CD4-positive, alpha-beta T cell treated with Interleukin-17A for 1 hour (primary cell): ENCODE measurements at regions not wholly inside any gene's neighbourhood (a gene's known extent, or its start where the extent isn't known, plus 50 kb on each side); places are given as distances from the start of the nearest gene placed in this dataset.

Experiments
- DNase-seq: peaks from one replicate; pipeline ENCODE4 v3.0.0-alpha.2; 2020

DNA sequence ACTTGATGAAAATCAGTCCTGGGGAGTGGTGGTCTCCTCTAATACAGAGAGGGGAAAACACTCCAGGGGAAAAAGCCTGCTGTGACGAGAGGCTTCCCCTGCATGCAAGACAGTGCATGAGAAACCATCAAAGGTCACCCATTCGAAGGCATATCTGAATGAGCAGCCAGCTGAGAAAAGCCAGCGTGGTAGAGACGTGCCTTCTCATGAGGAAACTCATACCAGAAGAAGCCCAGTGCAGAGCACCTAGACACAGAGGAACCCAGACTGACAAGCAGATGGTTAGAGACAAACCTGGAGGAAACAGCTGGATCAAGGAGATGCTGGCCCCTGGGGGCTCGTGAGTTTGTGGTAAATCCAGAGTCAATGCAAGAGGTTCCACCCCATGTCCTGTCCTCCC is 534.8 kb downstream of the BRD1 start:
- DNase-seq, result no peak

DNA sequence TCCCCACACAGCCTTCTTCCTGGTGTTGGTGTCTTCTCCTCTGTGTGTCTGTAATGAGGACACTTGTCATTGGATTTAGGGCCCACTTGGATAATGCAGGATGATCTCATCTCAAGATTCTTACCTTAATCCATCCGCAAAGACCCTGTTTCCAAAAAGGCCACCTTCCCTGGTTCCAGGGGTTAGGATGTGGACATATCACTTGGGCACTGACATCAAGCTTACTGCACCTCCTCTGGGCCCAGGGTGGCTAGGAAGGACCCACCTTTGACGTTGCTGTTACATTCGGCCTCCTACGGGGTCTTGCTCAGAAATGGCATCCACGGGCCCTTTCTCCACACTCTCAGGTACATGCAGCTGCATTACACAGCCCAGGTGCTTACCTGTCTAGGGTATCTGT is 535.9 kb downstream of the BRD1 start:
- no peak for DNase-seq

- no peak for DNase-seq
Observed at GRCh38 chr22:49291169-49291568, 536.5 kb downstream of the BRD1 start.

GRCh38 chr22:49290711-49291110 is 537.0 kb downstream of the BRD1 start:
- no peak for DNase-seq

DNA sequence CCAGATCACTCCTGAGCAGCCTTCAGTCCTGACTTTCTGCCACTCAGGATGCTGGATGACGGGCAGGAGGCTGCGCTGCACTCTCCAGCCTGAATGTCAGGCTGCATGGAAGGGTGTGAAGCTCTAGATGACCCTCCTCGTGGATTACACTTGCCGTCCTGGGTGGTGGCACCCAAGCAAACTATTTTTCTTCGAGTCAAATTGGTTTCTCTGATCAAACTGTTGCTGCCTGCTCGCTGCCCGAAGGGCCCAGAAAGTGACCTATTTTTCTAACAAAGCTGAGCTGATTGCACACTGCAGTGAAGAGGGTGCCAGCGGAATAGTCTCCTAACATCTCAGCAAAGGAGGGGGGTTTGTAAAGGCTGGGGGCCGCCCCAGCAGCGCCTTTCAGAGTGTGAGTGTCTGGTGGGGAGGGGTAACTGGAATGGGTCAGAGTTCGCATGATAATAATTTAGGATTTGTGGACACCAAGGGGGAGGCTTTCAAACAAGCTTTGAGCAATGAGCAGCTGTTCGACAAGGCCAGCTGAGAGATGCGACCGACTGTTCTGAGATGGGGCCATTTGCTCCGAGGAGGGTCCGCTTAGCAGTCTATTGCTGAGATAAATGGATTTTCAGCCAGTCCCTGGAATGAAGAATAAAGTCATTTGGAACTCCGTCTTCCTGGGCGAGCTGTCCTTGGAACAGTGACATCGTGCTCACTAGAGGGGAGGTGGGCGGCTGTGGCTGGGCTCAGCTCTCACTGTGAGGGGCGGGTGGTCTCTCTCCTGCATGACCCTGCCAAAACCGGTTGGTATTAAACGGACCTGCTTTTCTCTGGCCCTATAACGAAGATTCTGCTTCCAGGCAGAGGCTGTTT is 537.6 kb downstream of the BRD1 start:
- DNase-seq, result no peak

- DNase-seq, result no peak
Observed at GRCh38 chr22:49286181-49286760, 541.4 kb downstream of the BRD1 start.

GRCh38 chr22:49284931-49285330 is 542.7 kb downstream of the BRD1 start:
- DNase-seq, result no peak

DNA sequence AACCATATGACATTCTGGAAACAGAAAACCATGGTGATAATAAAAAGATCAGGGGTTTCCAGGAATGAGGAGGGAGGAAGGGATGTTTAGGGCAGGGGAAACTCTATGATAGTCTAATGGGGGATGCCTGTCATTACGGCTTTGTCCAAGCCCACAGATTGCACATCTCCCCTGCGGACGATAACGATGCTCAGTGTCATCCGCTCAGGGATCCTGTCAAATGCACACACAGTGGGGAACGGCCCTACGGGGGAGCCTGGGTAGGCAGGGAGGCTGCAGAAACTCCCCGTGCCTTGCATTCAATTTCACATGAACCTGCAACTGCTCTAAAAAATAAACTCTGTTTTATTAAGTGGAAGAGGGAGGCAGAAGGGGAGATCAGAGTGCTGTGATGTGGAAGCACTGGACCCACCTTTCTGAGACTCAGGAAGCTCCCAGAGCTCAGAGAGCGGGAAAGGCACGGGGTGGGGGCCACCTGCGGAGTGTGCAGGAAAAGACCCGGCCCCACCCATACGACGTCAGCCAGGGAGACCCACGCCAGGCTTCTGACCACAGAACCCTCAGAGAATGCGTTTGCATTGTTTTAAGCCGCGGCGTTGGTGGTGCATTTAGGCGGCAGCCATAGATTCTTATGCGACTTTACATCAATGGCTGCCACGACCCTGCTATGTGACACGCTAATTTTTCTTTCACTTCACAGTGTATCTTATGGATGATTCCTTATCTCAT is 543.5 kb downstream of the BRD1 start:
- no peak for DNase-seq

GRCh38 chr22:49282596-49282995 is 545.1 kb downstream of the BRD1 start:
- no peak for DNase-seq

DNA sequence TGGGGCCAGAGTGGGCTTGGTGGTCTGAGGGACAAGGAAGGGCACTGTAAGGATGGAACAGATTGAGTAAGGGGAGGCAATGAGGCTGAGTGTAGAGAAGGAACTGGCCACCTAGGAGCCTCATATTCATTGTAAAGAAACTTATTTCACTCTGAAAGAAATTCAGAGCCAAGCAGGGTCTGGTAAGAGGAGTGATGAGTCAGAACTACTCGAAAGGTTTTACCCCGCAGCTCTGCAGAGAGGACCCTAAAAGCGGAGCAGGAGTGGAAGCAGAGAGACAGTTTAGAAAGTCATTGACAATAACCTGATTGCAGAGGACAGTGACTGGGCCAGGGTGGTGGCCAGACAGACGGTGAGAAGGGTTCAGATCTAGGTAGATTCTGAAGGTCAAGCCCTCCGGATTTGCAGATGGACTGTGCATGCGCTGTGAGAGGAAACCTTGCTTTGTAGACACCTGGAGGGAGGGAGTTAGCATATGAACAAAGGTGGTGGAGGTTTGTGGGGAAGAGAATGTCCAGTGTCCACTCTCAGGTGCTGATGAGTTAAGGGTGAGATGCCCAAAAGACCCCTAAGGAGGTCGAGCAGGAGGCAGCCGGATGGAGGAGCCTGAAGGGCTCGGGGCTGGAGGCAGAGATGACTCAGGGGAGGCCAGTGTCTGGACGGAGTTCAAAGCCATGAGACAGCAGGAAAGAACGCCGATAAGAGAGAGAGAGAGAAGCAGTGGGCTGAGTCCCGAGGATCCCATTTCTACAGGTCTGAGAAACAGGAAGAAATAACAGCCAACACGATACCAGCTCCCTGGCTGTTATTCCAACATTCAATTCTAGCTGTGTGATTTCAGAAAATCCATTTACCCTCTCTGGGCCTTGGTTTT is 546.0 kb downstream of the BRD1 start:
- DNase-seq, result no peak

DNA sequence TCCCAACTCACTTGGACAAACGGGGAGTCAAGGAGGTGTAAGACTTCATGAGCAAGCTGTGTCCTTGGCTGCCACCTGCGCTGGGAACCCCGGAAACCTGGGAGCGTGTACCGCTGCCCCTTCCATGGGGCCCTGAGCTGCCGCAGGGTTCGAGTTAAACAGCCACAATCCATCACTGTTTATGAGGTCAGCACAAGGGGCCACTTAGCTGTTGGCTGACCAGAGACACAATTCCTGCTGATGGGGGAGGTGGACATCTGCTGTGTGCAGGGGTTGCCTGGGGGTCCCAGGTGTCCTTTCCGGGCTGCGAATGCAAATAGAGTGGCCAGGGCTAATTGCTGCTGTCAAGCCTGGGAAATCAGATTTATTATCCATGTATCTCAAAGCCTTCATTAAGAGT is 549.3 kb downstream of the BRD1 start:
- no peak for DNase-seq

DNA sequence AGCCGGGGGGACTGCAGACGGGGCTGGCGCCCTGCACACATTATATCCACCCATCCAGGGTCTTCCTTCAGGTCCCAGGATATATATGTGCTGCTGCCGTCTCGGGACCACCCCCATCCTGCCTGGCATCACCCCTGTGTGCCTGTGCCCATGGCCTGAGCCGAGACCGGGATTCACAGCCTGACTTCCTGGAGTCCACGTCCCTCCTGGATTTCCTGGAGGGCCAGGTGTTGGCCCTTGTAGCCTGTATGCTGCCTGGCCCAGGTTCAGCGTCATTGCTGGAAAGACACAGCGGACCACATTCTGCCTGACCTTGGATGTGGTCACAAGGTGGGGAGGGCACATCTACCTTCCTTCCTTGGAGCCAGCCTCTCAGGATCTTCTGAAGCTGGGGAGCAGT is 551.1 kb downstream of the BRD1 start:
- DNase-seq, result no peak

DNA sequence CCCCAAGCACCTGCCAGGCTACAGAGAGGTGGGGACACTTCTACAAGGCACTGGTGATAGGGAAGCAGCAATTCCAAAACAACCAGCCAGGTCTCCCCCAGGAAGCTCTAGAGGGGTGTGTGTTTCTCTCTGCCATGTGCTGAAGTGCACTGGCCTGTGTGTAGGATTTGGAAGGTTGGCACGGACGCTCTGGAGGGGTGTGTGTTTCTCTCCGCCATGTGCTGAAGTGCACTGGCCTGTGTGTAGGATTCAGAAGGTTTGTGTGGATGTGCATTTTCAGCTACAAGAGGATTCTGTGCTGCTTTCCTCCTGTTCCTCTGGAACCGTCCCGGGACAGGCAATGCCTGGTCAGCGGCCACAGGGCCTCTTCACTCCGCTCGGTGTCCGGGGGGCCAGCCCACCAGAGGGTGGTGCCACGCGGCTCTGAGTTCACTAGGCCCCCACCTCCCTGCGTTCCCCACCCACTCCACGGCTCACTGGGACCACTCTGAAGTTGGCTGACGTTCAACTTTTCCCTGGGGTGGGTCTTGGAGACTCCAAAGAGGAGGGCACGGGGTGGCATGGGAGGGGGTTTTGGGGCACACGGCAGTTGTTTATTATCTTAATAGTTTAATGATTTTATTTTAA is 552.8 kb downstream of the BRD1 start:
- no peak for DNase-seq

DNA sequence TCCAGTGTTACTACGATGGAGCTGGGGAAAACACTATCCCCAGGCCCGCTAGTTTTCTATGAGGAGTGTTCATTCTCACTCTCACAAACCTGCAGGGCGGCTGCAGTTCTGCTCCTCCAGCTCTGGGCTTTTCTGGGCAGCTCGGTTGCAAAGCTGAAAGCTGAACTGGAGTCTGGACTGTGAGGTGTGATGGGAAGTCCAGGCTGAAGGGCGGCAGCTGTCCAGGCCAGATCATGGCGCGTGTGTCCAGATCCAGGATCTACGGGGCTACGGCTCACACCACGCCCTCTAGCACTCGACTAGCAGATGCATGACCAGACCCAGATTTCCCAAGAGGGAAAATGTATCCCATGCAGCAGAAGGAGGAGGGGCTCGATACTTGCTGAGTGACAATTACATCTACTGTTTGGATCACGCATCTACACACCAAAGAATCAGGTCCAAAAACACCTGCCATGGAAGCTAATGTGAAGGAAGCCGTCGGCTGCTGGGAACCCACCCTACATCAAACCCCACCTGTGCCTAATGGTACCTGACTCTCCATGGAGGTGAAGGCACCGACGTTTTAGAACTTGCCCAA is 555.0 kb downstream of the BRD1 start:
- no peak for DNase-seq

DNA sequence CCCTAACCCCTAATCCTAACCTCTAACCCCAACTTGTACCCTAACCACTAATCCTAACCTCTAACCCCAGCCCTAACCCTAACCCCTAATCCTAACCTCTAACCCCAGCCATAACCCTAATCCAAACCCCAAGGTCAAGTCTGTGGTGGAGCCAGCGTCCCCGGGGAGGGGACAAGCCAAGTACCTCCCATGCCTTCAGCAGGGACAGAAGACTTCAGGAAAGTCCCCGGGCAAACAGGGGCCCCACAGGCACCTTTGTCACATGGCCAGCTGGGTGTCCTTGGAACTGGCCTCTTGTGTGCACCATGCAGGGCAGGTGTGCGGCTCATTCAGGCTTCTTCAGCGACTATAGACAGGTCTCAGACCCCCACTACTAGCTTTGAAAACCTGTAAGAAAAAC is 555.8 kb downstream of the BRD1 start:
- no peak for DNase-seq

- DNase-seq, result no peak
Observed at GRCh38 chr22:49271369-49271727, 556.3 kb downstream of the BRD1 start.

DNA sequence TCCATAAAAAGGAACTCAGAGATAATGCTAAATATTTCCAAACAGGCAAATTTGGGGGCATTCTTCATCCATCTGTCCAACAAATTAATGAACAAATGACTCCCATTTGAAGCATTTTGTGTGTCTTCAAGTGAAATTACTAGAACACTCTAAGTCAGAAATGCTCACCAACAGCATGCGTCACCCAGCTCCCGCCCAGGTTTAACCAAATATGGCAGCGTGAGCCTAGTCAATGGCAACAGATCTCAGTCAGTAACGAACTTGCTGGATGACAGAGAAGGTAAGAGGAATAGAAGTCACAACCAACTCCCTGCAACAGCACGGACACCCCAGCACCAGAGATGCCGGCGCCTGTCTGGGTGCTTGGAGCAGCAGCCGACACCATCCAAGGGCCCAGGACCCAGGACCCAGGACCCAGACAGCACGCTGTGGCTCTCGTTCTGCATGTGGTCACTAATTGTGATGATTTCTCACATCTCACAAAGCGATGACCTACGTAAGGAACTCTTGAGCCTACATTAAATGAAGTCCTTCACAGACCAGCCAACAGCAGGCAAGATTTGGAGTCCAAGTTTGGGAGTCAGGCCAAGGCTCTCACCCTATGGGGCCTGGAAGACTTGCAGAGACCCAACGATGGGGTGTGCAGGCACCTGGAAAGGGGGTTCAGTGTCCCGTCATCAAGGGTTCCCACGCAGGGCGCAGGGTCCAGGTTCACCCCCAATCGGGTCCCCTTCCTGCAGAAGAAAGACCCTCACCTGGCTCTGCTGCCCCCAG is 556.9 kb downstream of the BRD1 start:
- DNase-seq, result no peak

- DNase-seq, result no peak
Observed at GRCh38 chr22:49269928-49270327, 557.7 kb downstream of the BRD1 start.

DNA sequence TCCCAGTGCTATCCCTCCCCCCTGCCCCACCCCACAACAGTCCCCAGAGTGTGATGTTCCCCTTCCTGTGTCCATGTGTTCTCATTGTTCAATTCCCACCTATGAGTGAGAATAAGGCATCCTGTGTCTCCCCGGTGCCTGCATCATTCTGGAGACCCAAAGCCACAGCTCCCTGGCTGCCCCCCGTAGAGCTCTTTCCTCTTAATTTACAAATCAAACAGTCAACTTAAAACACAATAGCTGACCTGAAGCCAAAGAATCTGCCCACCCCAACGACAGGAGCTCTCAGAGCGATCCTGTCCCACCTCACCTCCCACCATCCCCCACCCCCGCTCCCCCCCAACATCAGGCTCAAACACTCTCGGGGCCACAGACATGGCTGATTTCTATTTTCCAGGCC is 558.3 kb downstream of the BRD1 start:
- DNase-seq, result no peak

DNA sequence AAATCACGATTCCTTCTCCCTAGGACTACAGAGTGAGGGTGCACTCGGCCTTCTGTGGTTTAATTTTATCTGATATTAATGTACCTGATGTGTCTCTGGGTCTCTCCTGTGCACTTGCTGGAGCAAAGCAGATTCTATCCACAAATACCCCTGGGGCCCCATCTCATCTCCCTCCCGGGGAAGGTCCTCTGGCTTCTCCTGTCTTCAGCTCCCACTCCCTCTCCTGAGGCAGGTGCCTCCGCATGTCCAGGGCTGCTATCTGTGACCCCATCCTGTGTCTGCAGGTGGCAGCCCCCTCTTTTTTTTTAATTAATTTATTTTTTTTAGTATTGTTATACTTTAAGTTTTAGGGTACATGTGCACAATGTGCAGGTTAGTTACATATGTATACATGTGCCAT is 558.7 kb downstream of the BRD1 start:
- DNase-seq, result no peak

- DNase-seq, result no peak
Observed at GRCh38 chr22:49267996-49268395, 559.7 kb downstream of the BRD1 start.
